ENCODE measurements at regions not wholly inside any gene's neighbourhood (a gene's known extent, or its start where the extent isn't known, plus 50 kb on each side); places are given as distances from the start of the nearest gene placed in this dataset.
"Not testable (repeated sequence)": the region's sequence is repeated elsewhere in the genome, so short reads cannot be mapped to it uniquely, and the experiment has no call there.

DNA sequence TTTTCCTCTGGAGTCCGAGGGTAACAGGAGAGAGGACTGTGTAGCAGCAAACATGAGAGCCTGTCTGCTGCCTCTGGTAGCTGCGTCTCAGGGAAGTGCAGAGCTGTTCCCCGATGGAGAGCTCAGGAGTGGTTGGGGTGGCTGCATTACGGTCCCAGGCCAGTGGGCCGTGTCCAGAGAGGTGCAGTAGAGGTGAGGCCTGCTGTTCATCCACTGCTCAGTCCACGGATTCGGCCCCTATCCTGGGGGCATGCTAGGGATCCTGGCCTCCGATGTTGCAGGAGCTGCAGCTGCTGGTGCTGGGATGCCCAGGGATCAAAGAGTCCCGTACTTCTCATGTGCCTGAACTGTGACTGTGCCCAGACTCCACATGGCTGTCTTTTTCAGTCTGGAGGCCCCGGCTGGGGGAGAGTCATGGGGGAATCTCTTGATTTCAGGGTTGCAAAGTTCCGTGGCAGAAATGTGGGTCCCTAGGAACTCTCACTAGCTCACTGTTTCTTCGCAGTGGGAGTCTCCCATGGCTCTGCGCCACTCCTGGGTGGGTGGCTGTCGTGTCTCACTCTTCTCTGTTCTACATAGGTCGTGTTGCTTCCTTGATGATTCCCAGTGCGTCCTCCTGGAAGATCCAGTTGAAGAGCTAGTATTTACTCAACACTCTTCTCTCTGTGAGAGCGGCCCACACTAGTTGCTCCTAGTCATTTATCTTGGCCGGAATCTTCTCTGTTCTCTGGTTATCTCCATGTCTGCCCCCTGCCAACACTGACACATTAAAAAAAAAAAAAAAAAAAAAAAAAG, 109.5 kb upstream of the CENPE start:
- no peak for DNase-seq (ENCODE audit: low spot score)

DNA sequence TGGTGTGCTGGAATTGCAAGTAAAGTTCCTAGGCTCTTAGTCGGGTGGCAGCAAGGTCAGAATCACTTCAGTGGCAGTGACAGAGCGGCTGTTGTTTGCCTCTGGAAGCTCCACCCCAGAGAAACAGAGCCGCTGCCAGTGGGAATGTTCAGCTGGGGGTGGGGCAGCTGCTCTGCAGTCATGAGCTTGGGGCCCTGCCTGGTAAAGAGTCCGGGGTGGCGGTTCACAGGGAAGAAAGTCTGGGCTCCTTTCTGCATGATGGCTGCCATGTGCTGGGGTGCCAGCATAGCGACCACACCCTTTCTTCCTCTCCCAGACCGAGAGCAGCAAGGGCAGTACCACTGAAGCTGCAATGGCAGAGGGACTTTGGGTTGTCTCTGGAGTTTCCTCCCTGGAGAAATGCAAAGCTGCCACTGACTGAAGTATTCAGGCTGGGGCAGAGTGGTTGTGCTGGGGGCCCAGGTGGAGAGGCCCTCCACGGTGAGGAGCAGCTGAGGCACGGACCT, 108.8 kb upstream of the CENPE start:
- no peak for DNase-seq (ENCODE audit: low spot score)

DNA sequence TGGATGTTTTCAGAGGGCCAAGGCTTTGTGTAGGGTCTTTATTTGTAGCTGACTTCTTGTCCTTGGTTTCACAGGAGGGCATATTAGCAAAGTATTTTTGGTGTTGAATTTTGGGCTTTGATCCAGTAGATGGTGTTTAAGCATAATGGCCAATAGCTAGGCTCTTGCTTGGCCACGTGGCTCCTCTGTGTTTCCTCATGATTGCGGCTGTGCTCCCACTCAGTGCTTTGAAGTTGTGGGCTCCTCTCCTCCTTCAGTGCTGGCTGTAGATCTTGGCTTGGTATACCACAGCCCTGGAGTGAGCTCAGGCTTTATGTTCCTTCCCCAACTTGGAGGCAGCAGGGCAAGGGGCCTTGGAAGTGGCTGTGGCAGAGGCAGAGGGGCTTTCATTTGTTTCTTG, 107.2 kb upstream of the CENPE start:
- DNase-seq (ENCODE audit: low spot score) = no peak

DNA sequence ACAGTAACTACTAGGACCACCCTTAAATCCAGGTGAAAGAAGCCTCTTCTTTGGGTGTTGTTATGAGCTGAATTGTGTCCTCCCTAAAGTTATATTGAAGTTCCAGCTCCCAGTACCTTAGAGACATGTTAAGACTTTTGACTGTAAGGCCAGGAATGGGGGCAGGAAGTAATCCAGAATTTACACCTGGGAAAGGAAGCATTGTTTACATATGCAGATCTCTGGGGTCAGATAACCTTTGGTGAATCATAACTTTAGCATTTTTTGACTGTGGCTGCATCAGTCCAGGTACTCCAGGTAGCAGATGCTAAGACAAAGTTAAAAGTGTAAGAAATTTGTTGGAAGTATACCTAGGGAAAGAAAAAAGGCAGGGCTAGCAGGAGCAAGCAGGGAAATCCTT, 104.9 kb upstream of the CENPE start:
- DNase-seq (ENCODE audit: low spot score) = no peak

DNA sequence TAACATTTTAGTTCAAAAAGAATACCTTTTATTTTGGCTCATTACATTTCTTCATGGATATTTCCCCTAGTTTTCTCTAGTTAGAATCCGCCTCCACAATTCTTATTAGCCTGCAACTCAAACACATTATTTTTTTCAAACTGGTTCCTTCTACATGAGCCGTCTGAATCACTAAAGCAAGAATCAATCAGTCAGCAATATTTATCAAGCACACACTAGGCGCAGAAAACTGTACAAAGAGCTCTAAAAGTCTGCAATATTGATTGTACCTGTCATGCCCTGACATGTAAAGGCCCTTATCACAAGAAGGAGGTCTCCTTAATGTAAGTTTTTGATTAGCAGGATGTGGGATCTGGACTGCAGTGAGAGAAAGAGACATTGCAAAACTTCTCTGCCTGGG, 94.8 kb upstream of the CENPE start:
- no peak for DNase-seq (ENCODE audit: low spot score)

DNA sequence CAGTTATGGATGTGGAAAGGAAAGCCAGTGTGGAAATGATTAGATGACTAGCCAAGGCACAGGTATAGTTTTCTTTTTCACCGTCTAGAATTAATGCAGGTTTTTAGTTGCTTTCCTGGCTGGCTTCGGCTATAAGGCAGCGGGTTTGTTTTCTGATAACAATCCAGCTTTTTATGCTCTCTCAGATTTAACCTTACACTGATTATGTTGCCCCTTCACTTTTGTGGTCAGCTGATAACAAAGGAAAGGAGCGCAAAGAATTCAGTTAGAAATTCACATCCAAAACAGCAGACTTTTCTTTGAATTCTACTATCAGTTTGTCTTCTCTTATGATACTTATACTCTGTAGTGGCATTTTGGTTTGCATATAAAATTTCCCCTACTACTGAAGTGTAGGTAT, 94.2 kb upstream of the CENPE start:
- no peak for DNase-seq (ENCODE audit: low spot score)

DNA sequence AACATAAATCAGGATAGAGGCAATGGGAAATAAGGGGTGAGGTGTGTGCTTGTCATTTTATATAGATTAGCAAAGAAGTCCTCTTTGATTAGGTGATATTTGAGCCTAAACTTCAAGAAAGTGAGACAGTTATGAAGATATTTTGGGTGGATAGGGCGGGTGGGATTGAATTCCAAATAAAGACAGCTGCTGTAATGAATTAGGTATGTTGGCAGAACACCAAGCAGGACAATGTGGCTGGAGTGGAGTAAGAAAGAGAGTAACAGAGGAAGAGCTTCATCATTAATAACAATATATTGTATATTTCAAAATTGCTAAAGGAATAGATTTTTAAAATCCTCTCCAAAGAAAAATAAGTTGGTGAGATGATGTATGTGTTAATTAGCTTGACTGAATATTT, 91.0 kb upstream of the CENPE start:
- DNase-seq (ENCODE audit: low spot score) = no peak

DNA sequence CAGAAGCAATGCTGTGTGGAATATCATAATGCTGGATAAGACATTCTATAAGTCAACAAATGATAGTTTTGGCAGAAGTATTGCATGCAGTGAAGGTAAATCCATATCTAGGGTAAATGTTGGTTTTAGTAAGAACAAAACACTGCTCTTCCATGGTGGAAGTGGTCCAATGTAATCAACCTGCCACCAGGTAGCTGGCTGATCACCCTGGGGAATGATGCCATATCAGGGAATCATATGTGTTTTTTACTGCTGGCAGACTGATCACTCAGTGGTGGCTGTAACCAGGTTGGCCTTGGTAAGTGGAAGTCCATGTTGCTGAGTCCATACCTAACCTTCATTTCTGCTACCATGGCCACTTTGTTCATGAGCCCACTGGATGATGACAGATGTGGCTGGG, 74.0 kb upstream of the CENPE start:
- DNase-seq (ENCODE audit: low spot score) = no peak

GRCh38 chr4:103268746-103269145, 70.6 kb upstream of the CENPE start:
- no peak for DNase-seq (ENCODE audit: low spot score)

DNA sequence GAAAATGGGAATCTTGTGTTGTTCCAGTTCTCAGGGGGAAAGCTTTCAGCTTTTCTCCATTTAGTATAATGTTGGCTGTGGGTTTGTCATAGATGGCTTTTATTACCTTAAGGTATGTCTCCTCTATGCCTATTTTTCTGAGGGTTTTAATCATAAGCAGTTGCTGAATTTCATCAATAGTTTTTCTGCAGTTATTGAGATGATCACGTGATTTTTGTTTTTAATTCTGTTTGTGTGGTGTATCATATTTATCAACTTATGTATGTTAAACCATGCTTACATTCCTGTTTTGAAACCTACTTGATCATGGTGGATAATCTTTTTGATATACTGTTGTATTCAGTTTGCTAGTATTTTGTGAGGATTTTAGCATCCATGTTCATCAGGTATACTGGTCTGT, 66.8 kb upstream of the CENPE start:
- no peak for DNase-seq (ENCODE audit: low spot score)

- not testable (repeated sequence) for DNase-seq (ENCODE audit: low spot score)
Measured at GRCh38 chr4:103256068-103256467, 57.9 kb upstream of the CENPE start.

Data from activated CD4-positive, alpha-beta T cell treated with anti-CD3 and anti-CD28 coated beads, Interleukin-2, Interleukin-4, amounts not matched to agents 100 ng/mL and 50 ng/mL, durations not matched to agents 16 hours and 8 hours (primary cell).